ENCODE measurements at regions not wholly inside any gene's neighbourhood (a gene's known extent, or its start where the extent isn't known, plus 50 kb on each side); places are given as distances from the start of the nearest gene placed in this dataset.

DNA sequence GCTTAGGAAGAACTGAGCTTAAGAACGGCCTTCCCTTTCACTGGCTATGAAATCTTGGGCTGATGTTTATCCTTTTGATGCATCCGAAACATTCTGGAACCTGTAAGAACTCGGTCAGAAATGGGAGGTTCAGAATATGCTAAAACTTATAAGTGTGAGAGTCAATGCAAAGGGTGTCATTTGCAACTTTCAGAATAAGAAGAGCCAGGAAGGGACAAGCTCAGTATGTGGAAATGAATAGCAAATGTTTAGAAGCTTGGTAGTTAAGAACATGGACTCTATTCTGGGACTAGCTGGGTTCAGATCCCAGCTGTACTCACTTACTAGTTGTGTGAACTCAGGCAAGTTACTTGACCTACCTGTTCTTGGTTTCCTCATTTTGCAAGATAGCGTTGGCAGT is 234.1 kb downstream of the OMA1 start:
- TF ChIP-seq, protein P1, sequence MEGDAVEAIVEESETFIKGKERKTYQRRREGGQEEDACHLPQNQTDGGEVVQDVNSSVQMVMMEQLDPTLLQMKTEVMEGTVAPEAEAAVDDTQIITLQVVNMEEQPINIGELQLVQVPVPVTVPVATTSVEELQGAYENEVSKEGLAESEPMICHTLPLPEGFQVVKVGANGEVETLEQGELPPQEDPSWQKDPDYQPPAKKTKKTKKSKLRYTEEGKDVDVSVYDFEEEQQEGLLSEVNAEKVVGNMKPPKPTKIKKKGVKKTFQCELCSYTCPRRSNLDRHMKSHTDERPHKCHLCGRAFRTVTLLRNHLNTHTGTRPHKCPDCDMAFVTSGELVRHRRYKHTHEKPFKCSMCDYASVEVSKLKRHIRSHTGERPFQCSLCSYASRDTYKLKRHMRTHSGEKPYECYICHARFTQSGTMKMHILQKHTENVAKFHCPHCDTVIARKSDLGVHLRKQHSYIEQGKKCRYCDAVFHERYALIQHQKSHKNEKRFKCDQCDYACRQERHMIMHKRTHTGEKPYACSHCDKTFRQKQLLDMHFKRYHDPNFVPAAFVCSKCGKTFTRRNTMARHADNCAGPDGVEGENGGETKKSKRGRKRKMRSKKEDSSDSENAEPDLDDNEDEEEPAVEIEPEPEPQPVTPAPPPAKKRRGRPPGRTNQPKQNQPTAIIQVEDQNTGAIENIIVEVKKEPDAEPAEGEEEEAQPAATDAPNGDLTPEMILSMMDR (IDR thresholded peaks at IDR 0.05; ENCODE audit: low read depth, low read length) = no peak
- no peak for TF ChIP-seq EZH2phosphoT487 (IDR thresholded peaks at IDR 0.05; ENCODE audit: low read depth)
